ENCODE measurements at regions not wholly inside any gene's neighbourhood (a gene's known extent, or its start where the extent isn't known, plus 50 kb on each side); places are given as distances from the start of the nearest gene placed in this dataset.

DNA sequence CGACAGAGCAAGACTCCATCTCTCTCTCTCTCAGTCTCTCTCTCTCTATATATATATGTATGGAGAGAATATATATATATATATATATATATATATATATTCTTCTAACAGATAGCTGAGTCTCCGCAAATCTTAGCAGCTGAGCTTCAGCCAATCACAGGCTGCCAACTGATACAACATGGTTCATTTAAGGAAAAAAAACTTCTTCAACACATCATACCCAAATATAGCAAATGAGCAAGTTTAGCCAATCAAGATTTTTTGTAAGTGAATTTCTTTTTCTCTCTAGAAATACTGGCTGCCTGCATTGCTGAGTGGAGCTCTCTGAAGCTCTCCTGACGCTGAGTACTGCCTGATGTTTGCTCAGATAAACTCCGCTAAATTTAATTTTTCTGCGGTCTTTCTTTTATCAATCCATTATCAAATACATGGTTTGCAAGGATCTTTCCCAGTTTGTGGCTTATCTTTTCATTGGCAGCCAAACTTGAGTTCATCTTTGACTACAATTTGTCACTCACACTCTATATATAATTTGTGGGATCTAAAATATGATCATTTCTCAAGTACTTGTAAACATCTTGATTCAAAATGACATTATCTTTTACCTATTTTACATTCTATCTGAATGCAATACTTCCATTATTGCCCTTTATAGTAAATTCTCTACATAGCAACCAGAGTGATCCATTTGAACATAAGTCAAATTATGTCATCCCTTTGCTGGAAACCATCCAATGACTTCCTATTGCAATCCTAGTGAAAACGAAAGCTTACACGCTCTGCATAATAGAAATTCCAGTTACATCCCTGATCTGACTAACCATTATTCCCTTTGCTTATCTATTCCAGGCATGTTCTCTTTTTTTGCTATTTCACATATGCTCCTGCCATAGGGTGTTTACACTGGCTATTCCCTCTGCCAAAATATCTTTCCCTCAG lies 2131.7 kb downstream of the MRPL39 start:
- DNase-seq (ENCODE audit: low read depth, low spot score): no peak

DNA sequence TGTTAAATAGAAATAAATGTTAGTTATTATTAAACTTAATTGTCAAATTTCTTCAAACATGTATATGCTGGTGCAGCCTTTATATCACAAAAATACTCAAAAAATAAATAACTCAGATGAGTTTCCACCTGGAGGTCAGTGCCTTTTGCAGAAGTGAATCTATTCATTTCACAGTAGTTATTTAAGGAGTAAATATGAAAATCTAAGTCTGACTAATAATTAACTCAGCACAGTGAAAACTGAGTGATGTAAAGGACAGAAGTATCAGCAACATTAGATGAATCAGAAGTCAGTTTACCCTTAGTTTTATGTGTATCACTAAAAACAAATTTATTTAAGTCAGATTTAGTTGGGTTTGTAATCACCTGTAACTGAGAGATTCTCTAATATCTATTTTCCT lies 2135.4 kb downstream of the MRPL39 start:
- no peak for DNase-seq (ENCODE audit: low read depth, low spot score)

DNA sequence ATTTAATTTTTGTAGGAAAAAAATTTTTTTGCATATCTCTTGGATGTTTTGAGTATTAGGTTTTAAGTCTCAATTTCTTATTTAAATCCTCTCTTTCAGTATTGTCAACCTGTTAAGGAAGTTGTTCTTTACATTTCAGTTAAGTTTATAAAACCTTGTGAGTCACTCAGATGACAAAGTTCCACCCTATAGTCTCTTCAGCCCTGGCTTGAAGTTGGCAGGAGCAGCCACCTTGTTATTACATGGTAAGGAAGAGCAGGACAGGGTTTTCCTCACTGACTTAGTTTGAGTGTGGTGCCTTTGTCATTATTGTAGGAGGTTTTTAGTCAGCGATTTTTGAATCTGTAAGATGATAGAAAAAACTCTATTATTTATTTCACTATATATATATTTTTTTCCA lies 2143.9 kb downstream of the MRPL39 start:
- DNase-seq (ENCODE audit: low read depth, low spot score): no peak

DNA sequence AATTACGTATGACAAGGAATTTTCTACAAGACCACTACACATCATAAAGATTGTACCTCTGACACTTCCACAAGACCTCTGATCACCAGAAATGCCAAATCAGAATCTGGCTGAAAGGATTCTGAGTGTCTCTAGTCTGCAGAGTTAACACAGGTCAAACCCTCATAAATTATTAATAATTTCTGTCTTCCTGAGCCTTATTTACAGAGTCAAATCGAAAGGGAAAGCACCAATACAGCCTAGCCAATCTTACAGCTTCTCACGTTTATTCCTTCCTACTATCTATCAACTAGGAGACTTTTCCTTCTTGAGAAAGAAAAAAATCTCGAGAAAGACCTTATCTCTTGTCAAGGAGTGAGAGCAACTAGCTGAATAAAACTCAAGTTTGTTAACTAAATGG lies 2151.6 kb downstream of the MRPL39 start:
- no peak for DNase-seq (ENCODE audit: low read depth, low spot score)

DNA sequence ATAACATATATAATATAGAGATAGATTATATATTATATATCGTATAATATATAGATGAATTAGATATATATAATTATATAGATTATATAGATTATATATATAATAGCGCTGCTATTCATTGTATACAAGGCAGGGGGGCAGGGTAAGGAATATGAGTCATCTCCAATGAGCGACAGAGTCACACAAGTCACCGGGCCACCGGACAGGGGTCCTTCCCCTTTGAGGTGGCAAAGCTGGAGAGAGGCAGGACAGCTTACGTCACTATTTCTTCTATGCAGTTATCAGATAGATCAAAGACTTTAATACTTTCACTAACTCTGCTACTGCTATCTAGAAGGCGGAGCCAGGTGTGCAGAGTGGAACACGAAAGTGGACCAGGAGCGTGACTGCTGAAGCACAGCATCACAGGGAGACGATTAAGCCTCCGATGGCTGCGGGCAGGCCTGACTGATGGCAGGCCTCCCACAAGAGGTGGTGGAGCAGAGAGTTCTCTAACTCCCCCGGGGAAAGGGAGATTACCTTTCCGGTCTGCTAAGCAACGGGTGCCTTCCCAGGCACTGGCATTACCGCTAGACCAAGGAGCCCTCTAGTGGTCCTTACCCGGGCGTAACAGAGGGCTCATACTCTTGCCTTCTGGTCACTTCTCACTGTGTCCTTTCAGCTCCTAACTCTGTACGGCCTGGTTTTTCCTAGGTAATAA lies 2154.7 kb downstream of the MRPL39 start:
- no peak for DNase-seq (ENCODE audit: low read depth, low spot score)

DNA sequence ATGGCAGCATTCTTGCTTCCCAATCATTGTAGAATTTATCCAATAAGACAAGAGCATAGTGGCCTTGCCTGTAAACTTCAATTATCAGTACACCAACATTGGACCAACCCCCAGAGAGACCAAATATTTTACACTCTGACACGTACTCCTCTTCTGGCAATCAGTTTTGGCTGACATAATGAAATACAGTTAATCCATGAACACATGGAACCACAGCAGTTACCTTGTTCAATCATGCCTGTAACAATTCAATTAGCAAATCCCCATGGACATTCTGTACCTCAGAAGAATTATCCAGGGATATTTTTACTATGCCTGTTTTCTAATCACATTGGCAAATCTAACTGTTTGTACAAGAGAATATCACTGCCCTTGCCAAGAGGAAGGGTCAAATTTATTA lies 2162.0 kb downstream of the MRPL39 start:
- DNase-seq (ENCODE audit: low read depth, low spot score): no peak

DNA sequence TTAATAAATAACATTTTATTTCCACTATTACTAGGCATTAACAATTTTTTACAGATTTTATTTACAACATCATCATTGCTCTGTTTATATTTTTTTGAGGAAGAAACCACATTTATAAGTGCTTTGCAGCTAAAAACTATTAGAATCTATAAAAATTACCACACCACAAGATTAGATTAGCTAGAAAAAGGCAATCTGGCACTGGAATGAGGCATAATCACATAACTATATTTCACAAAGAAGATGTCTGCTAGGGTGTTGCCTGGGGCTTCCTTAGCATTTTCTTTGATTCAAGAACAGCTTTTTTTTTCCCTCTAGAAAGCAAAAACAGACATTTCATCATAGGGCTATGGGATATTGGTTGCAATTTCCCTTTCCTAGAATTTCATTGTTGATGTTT lies 2169.2 kb downstream of the MRPL39 start:
- no peak for DNase-seq (ENCODE audit: low read depth, low spot score)

DNA sequence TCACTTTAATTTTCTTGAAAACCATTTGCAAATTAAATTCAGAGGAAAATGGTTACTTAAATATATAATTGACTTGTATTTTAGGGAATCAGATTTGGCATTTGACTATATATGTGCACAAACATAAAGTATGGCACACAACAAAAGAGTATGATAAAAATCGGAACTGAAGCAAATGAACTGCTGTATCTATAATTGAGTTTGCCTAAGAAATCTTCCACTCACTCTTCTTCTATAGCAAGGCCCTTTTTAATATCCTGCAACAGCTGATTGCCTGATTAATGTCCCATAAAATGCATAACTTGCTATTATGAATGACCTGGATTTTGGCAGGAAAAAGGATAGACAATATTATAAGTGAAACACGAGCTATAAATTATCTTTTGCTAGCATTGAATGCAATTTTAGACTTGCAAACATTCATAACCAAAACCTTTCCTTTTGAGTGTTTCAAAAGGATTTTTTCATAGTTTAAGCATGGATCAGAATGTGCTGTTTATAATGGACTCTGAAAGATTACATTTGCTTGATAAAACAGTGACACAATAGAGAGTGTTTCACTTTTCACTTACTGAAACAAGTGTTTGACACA lies 2204.3 kb downstream of the MRPL39 start:
- DNase-seq (ENCODE audit: low read depth, low spot score): no peak

DNA sequence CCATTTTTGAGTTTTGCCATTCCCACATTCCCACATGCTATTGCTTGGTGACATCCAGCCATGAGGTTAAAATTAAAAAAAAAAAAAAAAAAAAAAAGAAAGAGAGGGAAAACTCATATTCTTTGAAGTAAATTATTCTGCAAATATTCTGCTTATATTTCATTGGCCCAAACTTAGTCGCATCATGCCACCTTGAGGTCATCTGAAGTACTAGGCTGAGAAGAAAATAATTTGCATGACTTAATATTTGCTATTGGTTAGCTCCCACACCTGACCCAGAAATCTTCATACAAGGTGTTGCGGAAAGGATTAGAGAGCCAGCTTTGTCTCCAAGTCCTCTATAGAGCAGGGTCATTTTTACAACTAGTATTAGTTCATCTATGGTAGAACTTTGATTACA lies 2206.0 kb downstream of the MRPL39 start:
- DNase-seq (ENCODE audit: low read depth, low spot score): peak; percentile 4

DNA sequence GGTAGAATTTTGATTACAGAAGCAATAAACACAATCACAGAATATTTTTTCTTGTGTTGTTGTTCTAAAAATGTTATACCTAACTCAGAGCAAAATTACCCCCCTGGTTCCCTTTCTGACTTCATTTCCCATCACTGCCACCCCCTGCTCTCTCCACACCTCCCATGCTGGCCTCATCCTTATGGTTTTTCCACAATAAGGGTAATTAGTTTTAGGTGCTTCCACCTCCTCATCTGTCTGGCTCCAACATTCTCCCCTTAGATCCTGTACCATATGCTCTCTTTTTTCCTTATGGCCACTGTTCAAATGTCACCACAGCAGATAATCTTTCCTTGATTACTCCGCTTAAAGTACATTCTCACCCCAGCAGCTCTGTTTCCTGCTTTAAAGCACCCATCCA lies 2208.6 kb downstream of the MRPL39 start:
- no peak for DNase-seq (ENCODE audit: low read depth, low spot score)

DNA sequence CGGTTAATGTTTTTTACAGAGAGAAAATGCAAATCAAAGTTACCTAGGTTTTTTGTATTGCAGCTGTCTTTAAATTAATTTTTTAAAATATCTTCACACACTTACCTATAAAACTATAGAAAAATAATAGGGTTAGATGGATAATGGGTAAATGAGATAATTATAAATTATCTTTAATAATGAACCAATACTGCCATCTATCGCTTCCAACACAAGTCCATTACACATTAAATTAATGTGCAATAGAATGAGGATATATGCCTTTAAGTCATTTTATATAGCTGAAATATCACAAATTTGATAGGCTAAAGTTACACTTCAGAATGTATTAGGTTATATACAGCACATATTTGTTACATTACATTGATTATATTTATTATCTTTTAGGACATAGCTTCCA lies 2212.8 kb downstream of the MRPL39 start:
- DNase-seq (ENCODE audit: low read depth, low spot score): no peak

DNA sequence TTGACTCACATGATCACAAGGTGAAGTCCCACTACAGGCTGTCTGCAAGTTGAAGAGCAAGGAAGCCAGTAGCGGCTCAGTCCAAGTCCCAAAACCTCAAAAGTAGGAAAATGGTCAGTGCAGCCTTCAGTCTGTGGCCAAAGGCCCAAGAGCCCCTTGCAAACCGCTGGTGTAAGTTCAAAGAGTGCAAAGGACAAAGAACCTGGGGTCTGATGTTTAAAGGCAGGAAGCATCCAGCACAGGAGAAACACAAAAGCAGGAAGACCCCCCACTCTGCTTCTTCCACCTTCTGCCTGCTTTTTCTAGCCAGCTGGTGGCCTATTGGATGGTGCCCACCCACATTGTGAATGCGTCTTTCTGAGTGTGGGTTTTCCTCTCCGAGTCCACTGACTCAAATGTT lies 2222.6 kb downstream of the MRPL39 start:
- no peak for DNase-seq (ENCODE audit: low read depth, low spot score)

DNA sequence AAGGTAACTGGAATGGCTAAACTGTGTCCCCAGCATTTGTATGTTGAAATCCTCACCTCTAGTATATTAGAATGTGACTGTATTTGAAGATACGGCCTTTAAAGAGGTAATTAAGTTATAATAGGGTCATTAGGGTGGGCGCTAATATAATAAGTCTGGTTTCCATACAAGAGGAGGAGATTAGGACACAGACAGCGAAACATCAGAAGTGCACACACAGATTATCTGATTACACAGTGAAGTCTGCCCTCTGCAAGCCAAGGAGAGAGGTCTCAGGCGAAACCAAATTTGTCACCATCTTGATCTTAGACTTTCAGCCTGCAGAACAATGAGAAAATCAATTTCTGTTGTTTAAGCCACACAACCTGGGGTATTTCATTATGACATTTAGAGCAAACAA lies 2233.1 kb downstream of the MRPL39 start:
- no peak for DNase-seq (ENCODE audit: low read depth, low spot score)

DNA sequence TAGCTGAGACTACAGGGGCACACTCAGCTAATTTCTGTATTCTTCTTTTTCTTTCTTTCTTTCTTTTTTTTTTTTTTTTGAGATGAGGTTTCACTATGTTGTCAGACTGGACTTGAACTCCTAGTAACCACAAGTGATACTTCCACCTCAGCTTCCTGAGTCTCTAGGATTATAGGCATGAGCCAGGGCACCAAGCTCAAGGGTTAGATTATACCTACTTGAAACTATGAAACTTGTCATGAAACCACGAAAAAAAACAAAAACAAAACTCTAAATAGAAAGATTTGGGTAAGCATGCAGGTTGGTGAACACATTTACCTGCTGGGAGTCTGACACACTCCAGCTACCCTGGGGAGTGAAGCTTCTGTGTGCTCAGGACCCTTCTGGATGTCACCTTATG lies 2250.4 kb downstream of the MRPL39 start:
- no peak for DNase-seq (ENCODE audit: low read depth, low spot score)

DNA sequence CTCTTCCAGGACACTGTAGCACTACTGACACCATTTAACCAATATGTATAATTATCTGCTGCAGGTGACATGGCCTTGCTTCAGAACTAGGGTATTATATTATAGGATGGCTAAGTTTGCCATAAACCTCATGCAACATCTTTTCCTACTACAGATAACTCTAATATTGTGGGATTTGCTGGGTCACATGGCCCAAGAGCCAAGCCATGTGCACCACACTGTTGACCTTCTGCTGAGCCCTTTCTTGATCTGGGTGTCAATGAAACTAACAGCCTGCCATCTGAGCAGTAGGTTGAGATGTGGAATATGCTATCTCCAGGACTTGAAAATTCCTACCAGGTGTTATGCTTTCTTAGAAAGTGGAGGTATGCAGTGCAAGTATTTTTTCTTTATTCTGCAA lies 2291.1 kb downstream of the MRPL39 start:
- no peak for DNase-seq (ENCODE audit: low read depth, low spot score)

DNA sequence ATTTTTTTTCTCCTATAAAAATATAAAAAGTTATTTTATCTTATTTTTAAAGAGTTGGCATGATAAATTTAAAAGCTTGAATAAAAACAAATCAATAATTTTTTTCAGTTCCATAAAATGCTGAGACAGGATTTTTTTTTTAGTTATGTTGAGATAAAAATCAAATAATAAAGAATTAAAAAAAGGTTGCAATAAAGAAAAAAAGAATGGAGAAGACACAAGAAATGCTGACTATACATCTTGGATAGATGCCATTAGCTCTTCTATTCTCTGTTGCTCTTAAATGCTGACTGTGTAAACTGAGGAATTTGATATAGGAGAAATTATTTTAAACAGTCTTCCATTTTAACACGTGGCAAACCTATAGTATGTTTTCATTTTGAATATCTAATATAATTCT lies 2298.5 kb downstream of the MRPL39 start:
- DNase-seq (ENCODE audit: low read depth, low spot score): no peak

DNA sequence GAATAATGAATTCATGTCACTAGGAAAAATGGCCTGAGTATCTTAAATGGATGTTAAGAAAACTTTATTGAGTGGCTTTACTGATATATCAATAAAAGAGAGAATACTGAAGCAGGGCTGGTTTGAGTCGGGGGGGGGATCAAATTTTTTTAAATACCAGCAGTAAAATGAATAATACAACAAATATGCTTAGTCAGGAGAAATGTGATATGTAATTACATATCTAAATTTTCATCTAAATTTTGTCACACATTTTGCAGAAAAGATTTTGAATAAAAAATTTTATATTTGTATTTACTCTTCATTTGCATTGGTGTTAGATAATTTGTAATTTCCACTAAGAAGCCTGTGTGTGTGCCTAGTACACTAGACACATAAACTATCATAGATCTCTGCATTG lies 2300.2 kb downstream of the MRPL39 start:
- no peak for DNase-seq (ENCODE audit: low read depth, low spot score)

DNA sequence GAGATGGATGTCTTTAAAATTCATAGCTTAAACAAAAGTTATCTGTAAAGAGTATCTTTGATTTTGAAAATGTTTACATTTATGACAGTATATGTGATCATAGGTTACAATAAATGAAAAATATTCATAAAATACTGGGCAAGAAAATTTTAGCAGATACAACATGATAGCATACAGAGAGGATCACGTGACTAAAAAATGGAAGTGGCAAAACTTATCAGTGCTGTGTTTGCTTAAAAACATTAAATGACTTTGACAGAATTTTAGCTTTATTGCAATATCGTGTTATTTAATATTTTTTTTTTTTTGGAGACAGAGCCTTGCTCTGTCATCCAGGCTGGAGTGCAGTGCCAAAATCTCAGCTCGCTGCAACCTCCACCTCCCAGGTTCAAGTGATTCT lies 2294.1 kb downstream of the NCAM2 start:
- no peak for DNase-seq (ENCODE audit: low read depth, low spot score)

DNA sequence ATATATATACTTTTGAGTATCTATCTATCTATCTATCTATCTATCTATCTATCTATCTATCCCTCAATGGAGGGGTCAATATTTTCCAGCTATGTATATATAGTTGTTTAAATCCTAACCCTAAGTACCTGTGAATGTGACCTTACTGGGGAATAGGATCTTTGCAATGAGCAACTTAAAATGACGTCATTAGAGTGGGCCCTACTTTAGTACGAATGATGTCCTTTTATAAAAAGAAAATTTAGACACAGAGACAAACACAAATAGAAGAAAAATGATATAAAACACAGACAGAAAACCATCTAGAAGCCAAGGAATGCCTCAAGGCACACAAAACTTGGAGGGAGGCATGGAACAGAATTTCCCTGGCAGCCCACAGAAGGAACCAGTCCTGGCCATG lies 2283.7 kb downstream of the NCAM2 start:
- no peak for DNase-seq (ENCODE audit: low read depth, low spot score)

DNA sequence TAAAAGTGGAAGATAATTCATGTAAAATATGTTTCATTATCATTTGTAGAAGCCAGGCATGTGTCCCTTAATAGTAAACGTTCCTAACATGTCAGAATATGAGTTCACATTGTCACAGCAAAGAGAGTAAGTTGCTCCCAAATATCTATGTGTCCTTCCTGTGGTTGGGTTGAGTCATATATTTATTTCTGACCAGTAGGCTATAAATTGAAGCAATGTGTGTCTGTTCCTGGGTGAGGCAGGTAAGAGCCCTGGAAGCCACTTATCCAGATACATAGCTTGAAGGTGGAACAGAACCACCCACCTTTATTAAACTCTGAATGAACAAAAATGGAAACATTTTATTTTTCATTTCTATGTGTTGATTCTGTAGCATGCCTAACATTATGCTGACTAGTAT lies 2251.6 kb downstream of the NCAM2 start:
- DNase-seq (ENCODE audit: low read depth, low spot score): no peak

DNA sequence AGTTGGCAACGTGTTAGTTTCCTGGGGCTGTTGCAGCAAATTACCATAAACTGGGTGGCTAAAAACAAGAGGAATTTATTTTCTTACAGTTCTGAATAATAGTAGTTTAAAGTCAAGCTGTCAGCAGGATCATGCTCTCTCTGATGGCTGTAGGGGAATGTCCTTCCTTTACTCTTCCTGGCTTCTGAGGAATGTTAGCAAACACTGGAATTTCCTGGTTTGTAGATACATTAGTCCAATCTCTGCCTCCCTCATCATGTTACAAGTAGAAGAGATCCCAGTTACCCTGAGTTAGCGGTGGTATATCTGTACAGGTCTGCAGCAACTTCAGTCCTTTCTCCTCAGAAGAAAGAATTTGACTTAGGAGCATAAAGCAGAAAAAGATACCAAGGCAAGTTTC lies 2249.1 kb downstream of the NCAM2 start:
- no peak for DNase-seq (ENCODE audit: low read depth, low spot score)

DNA sequence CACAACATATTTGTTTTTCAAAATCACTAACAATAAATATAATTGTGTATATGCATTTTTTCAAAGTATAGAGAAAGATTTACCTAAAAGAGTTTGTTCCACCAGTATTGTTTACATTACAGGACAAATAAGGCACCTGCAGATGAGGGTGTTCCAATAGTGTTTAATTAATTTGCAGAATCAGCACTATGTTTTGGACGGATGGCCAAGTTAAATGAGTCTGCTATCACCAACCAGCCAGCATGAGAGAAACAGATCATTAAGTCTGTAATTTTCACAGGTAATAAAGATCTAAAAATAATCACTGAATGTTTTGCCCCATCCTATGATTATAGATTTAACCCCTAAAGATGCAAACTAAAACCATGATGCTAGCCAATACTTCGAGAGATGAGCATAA lies 2247.0 kb downstream of the NCAM2 start:
- DNase-seq (ENCODE audit: low read depth, low spot score): no peak

DNA sequence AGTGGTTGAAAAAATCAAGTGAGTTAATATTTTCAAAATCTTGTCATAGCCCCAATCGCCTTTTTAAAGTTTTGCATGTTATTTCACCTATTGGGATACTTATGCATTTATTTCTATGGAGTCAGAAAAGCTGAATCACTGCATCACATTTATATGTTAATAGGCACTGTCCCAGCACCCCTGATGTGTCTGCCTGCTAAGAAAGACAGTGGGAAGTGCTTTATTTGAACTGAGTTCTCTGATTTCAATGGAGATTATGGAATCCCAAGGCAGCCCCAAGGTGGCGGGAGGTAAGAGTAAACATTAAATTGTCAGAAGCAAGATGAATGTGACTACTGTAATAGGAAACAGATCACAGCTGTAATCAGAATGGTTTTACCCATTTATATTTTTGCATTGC lies 2225.7 kb downstream of the NCAM2 start:
- DNase-seq (ENCODE audit: low read depth, low spot score): no peak
